ENCODE measurements at regions not wholly inside any gene's neighbourhood (a gene's known extent, or its start where the extent isn't known, plus 50 kb on each side); places are given as distances from the start of the nearest gene placed in this dataset.

- Histone ChIP-seq H2AFZ (ENCODE audit: low read length) (no peak overlapping the region), H4K20me1 (replicated peaks in 1 of 2; ENCODE audit: control insufficient read depth in 1 of 2, insufficient read depth in 2 of 2, low read length in 2 of 2) (no peaks in the 10 kb centered on the region), H2BK5ac (ENCODE audit: low read depth, low read length) (no peak overlapping the region), H3K4ac (replicated peaks; ENCODE audit: insufficient read length, low read depth, low read length) (no peak overlapping the region), H2BK12ac (ENCODE audit: low read depth, low read length) (no peak overlapping the region), H3K79me1 (ENCODE audit: low read depth, low read length) (no peaks in the 10 kb centered on the region), H3K4me1 (replicated peaks in 1 of 4; ENCODE audit: control insufficient read depth in 3 of 4, insufficient read depth in 4 of 4, low read length in 3 of 4) (no peaks in the 10 kb centered on the region), H2AK5ac (ENCODE audit: low read depth, low read length) (no peak overlapping the region), H3K9me3 (ENCODE audit: insufficient read depth in 2 of 2, low read depth in 1 of 2, low read length in 1 of 2) (no peaks in the 10 kb centered on the region), H3K36me3 (ENCODE audit: control insufficient read depth in 2 of 4, insufficient read depth in 4 of 4, low read length in 3 of 4) (no peaks in the 10 kb centered on the region), H2BK15ac (ENCODE audit: low read length) (no peak overlapping the region), H2BK20ac (ENCODE audit: low read length) (no peak overlapping the region), H4K8ac (ENCODE audit: extremely low read depth, insufficient read depth, low read length) (no peak overlapping the region), H3K4me3 (ENCODE audit: extremely low read depth in 1 of 4, insufficient read depth in 2 of 4, low read depth in 3 of 4, low read length in 4 of 4) (no peak overlapping the region), H3K56ac (replicated peaks; ENCODE audit: insufficient read length, low read depth, low read length) (no peak overlapping the region), H3K27me3 (replicated peaks in 1 of 4; ENCODE audit: control insufficient read depth in 3 of 4, extremely low read depth in 1 of 4, insufficient read depth in 3 of 4, low read length in 3 of 4) (no peaks in the 10 kb centered on the region), H3K27ac (ENCODE audit: low read depth, low read length) (no peak overlapping the region), H4K91ac (replicated peaks; ENCODE audit: insufficient read length, low read length) (no peak overlapping the region), H3K4me2 (ENCODE audit: insufficient read depth in 1 of 2, low read depth in 2 of 2, low read length in 2 of 2) (no peak overlapping the region), H2BK120ac (replicated peaks; ENCODE audit: low read depth, low read length) (no peak overlapping the region), H4K5ac (ENCODE audit: insufficient read length, low read depth, low read length) (no peak overlapping the region), H3K79me2 (ENCODE audit: control insufficient read depth in 1 of 2, insufficient read depth in 2 of 2, low read length in 2 of 2) (no peaks in the 10 kb centered on the region), H3K23ac (ENCODE audit: insufficient read length) (no peak overlapping the region), H3K14ac (ENCODE audit: insufficient read length) (no peak overlapping the region), H3K9ac (replicated peaks in 1 of 4; ENCODE audit: extremely low read depth in 1 of 4, low read depth in 3 of 4, low read length in 3 of 4) (no peak overlapping the region), H3K18ac (ENCODE audit: extremely low read depth, low read length) (no peak overlapping the region), H3K23me2 (ENCODE audit: low read depth, low read length) (no peaks in the 10 kb centered on the region)
- TF ChIP-seq KDM1A (IDR thresholded peaks at IDR 0.05; ENCODE audit: borderline replicate concordance, low read length) (no peak), MAX (IDR thresholded peaks at IDR 0.05) (no peak), KDM4A (IDR thresholded peaks at IDR 0.05; ENCODE audit: low read depth, low read length, severe bottlenecking) (no peak), SUZ12 (IDR thresholded peaks at IDR 0.05; ENCODE audit: low read length) (no peak), TAF7 (optimal IDR thresholded peaks at IDR 0.05; ENCODE audit: borderline replicate concordance, low read depth, low read length) (no peak)
- TF ChIP-seq, protein P1, sequence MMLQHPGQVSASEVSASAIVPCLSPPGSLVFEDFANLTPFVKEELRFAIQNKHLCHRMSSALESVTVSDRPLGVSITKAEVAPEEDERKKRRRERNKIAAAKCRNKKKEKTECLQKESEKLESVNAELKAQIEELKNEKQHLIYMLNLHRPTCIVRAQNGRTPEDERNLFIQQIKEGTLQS (IDR thresholded peaks at IDR 0.05; ENCODE audit: insufficient read depth, low read depth, low read length) = no peak
- no peak for FAIRE-seq
- POLR2A ChIA-PET (ENCODE audit: partially characterized antibody) = no interaction called here
- CTCF ChIA-PET (ENCODE audit: partially characterized antibody) = no interaction called here
- no peak for DNase-seq (ENCODE audit: low read depth in 1 of 2, low spot score in 2 of 2)
Measured at GRCh38 chr6:56347526-56347925, 100.1 kb upstream of the COL21A1 start.
